Osteocyte (in vitro differentiated cells): ENCODE measurements at regions not wholly inside any gene's neighbourhood (a gene's known extent, or its start where the extent isn't known, plus 50 kb on each side); places are given as distances from the start of the nearest gene placed in this dataset.
A peak's percentile ranks its signal among the peaks of the same experiment; 100 is the strongest.

ENCODE experiments used
- DNase-seq: peaks from one replicate; pipeline ENCODE4 v3.0.0; 2021; ENCODE audit warnings: mixed read lengths; ENCODE audit not compliant: unreplicated experiment; ENCODE audit errors: extremely low spot score
- H3K27ac Mint-ChIP-seq: one replicate; pipeline ENCODE4 v1.8.0; 2021; ENCODE audit warnings: mild to moderate bottlenecking, mixed read lengths; ENCODE audit not compliant: unreplicated experiment
- H3K27me3 Mint-ChIP-seq: one replicate; pipeline ENCODE4 v1.8.0; 2021; ENCODE audit warnings: mixed read lengths; ENCODE audit not compliant: unreplicated experiment
- H3K36me3 Mint-ChIP-seq: one replicate; pipeline ENCODE4 v1.8.0; 2021; ENCODE audit warnings: mixed read lengths; ENCODE audit not compliant: unreplicated experiment
- H3K4me1 Mint-ChIP-seq: one replicate; pipeline ENCODE4 v1.8.0; 2021; ENCODE audit warnings: mixed read lengths; ENCODE audit not compliant: unreplicated experiment
- H3K4me3 Mint-ChIP-seq: one replicate; pipeline ENCODE4 v1.8.0; 2021; ENCODE audit warnings: mild to moderate bottlenecking, moderate library complexity, mixed read lengths; ENCODE audit not compliant: unreplicated experiment
- H3K9me3 Mint-ChIP-seq: one replicate; pipeline ENCODE4 v1.8.0; 2021; ENCODE audit warnings: mixed read lengths; ENCODE audit not compliant: unreplicated experiment
- TF ChIP-seq, protein P1 (sequence below): fragments of 200-600 bp; sonication (generic); IDR thresholded peaks from 2 replicates; pipeline ENCODE4 v1.5.0; 2021; ENCODE audit warnings: antibody characterized with exemption, mild to moderate bottlenecking, moderate library complexity

DNA sequence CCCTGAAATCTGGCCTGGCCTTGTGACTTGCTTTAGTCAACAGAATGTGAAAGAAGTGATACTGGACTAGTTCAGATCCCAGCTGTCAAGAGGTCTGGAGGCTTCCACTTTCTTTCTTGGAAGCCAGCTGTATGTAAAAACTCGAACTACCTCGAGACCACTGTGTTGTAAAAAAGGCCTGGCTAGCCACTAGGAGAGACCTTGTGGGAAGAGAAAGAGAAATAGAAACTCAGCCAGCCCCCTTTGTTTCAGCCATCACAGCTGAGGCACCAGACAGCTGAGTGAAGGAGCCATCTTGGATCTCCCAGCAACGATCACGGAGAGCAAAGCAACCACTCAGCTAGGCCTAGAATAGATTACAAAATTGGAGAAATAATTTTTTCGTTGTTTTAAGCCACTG, 324.9 kb upstream of the TCF4 start:
- H3K27ac Mint-ChIP-seq = no peak overlapping the region
- H3K36me3 Mint-ChIP-seq = no peaks in the 10 kb centered on the region
- no peaks in the 10 kb centered on the region for H3K9me3 Mint-ChIP-seq
- no peak overlapping the region for H3K4me3 Mint-ChIP-seq
- DNase-seq = no peak
- H3K27me3 Mint-ChIP-seq = no peaks in the 10 kb centered on the region
- H3K4me1 Mint-ChIP-seq = peaks cover 12% of the 10 kb centered on the region
- TF ChIP-seq, protein P1, sequence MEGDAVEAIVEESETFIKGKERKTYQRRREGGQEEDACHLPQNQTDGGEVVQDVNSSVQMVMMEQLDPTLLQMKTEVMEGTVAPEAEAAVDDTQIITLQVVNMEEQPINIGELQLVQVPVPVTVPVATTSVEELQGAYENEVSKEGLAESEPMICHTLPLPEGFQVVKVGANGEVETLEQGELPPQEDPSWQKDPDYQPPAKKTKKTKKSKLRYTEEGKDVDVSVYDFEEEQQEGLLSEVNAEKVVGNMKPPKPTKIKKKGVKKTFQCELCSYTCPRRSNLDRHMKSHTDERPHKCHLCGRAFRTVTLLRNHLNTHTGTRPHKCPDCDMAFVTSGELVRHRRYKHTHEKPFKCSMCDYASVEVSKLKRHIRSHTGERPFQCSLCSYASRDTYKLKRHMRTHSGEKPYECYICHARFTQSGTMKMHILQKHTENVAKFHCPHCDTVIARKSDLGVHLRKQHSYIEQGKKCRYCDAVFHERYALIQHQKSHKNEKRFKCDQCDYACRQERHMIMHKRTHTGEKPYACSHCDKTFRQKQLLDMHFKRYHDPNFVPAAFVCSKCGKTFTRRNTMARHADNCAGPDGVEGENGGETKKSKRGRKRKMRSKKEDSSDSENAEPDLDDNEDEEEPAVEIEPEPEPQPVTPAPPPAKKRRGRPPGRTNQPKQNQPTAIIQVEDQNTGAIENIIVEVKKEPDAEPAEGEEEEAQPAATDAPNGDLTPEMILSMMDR = no peak

DNA sequence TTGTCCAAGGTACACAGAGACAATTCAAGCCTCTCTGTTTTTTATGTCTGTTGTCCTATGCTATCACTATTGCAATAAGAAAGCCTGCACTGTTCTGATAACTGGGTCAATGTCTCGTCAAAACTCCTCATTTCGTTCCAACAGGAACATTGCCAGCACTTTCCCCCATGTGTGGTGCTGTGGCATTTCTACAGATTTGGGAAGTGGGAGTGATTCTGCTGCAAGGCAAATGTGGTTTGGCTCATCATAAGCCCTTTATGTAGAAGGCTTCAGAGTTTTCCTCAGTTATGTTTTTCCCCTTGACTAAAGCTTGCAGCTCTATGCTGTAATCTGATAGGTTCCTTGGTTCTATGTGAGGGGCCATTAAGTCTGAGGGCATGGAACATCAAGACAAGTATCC, 324.1 kb upstream of the TCF4 start:
- Mint-ChIP-seq H3K27ac (no peak overlapping the region), H3K9me3 (no peaks in the 10 kb centered on the region), H3K27me3 (no peaks in the 10 kb centered on the region), H3K4me1 (peaks cover 21% of the 10 kb centered on the region), H3K36me3 (no peaks in the 10 kb centered on the region), H3K4me3 (no peak overlapping the region)
- TF ChIP-seq, protein P1 = no peak
- no peak for DNase-seq

DNA sequence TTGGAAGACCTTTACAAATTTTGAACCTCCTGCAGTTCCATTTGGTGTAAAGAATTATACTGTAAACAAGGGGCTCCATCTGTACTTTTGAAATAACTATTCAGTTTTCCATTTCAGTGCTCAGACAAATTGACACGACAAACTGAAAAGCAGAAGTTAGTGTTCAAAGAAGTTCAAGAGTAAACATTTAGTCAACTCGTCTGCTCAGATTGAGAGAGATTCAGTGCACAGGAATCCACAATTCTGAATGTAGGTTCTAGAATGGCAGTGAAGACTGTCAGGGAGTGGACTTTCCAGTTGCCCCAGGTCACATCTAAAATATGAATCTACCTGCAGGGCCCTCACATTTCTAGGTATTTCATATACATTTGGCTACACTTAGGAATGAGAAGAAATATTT, 322.3 kb upstream of the TCF4 start:
- TF ChIP-seq, protein P1 = no peak
- H3K36me3 Mint-ChIP-seq = no peaks in the 10 kb centered on the region
- H3K4me1 Mint-ChIP-seq = peaks cover 32% of the 10 kb centered on the region
- H3K27me3 Mint-ChIP-seq = no peaks in the 10 kb centered on the region
- H3K27ac Mint-ChIP-seq = no peak overlapping the region
- no peak overlapping the region for H3K4me3 Mint-ChIP-seq
- DNase-seq = no peak
- H3K9me3 Mint-ChIP-seq = peaks cover 5% of the 10 kb centered on the region

DNA sequence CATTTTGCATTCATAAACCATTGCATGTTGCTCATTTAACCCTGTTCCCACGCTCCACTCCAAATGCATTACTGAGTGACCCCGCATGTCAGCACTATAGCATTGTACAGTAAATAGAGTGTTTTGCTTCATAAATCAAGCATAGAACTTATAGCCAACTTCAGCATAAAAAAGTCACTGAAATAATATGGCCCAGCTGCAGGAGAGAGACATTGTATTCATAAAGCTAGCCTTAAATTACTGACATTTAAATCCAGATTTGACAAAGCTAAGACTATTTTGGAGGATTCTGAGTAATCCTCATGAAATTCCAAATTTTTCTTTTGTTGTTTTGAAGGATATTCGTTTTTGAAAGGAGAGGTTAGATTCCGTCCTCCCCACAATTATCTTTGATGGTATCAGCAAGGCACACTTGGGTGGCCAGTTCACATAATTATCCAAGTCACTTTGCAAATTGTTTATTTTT, 320.9 kb upstream of the TCF4 start:
- Mint-ChIP-seq H3K36me3 (no peaks in the 10 kb centered on the region), H3K9me3 (peaks cover 5% of the 10 kb centered on the region), H3K4me3 (no peak overlapping the region), H3K27ac (no peak overlapping the region), H3K27me3 (no peaks in the 10 kb centered on the region), H3K4me1 (peaks cover 32% of the 10 kb centered on the region)
- no peak for DNase-seq
- TF ChIP-seq, protein P1 = no peak

DNA sequence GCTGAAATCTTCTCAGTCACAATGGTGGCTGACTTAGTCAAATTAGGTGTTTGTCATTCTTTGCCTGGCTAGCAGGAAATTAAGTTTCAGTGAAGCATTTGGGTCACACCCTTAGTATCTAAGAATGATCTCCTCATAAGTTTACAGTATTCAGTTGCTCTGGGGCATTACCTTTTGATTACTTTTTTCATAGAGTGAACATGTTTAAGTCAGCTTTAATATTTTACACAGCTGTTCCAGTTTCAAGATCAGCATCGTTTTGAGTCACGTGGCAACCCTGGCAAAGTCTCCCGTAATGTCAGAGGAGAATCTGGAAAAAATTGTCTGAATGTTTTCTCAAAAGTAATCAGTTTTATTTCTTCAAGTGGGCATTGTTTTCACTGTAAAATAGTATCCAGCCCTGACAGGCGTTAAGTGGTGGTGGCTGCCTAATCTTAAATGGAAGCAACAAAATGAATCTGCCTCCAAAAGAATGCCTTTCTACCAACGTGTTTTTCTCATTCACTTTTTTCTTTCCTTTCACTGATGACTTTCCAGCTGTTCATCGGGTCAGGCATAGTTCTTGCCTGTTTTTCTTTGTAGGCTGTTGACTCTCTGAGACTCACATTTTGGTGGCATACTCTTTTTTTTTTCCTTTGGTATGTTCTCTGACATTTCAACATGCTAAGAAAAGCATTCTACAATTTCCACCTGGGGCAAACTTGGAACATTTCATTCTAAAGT, 319.6 kb upstream of the TCF4 start:
- peak overlapping the region; percentile 73 for H3K27ac Mint-ChIP-seq

More for the DNA sequence above, 319.6 kb upstream of the TCF4 start:
- Mint-ChIP-seq H3K36me3 (no peaks in the 10 kb centered on the region), H3K27me3 (no peaks in the 10 kb centered on the region), H3K4me1 (peaks cover 32% of the 10 kb centered on the region), H3K4me3 (peak overlapping the region; percentile 52), H3K9me3 (peaks cover 5% of the 10 kb centered on the region)
- no peak for DNase-seq
- TF ChIP-seq, protein P1 = no peak
